Endometrium (tissue), 2 donors: ENCODE measurements at regions not wholly inside any gene's neighbourhood (a gene's known extent, or its start where the extent isn't known, plus 50 kb on each side); places are given as distances from the start of the nearest gene placed in this dataset.
"Not testable (repeated sequence)": the region's sequence is repeated elsewhere in the genome, so short reads cannot be mapped to it uniquely, and the experiment has no call there.

Source experiments
- FAIRE-seq: peaks from 2 replicates; lab custom pipeline; 2012; peaks lifted over from hg19 to GRCh38; lab: Jason Lieb, UNC
- donor health status: control.
- donor health status: control.

GRCh38 chr5:42242210-42242609, 181.0 kb upstream of the GHR start:
- no peak for FAIRE-seq

- FAIRE-seq, result no peak
These were observed 180.3 kb upstream of the GHR start for GRCh38 chr5:42242881-42243485.

GRCh38 chr5:42252306-42252705, 170.9 kb upstream of the GHR start:
- FAIRE-seq, result no peak

GRCh38 chr5:42259914-42260313, 163.3 kb upstream of the GHR start:
- FAIRE-seq, result not testable (repeated sequence)

- no peak for FAIRE-seq
These were observed 156.1 kb upstream of the GHR start for GRCh38 chr5:42267091-42267490.

- FAIRE-seq, result not testable (repeated sequence)
These were observed 155.1 kb upstream of the GHR start for GRCh38 chr5:42268170-42268569.

- FAIRE-seq, result no peak
These were observed 154.6 kb upstream of the GHR start for GRCh38 chr5:42268630-42269029.

- FAIRE-seq, result no peak
These were observed 152.5 kb upstream of the GHR start for GRCh38 chr5:42270771-42271170.

GRCh38 chr5:42274913-42275312, 148.3 kb upstream of the GHR start:
- FAIRE-seq, result no peak

- no peak for FAIRE-seq
These were observed 145.9 kb upstream of the GHR start for GRCh38 chr5:42277293-42277692.

GRCh38 chr5:42284584-42284983, 138.7 kb upstream of the GHR start:
- FAIRE-seq, result no peak

- no peak for FAIRE-seq
These were observed 138.0 kb upstream of the GHR start for GRCh38 chr5:42285230-42285629.

GRCh38 chr5:42300496-42300895, 122.7 kb upstream of the GHR start:
- FAIRE-seq, result no peak

GRCh38 chr5:42301349-42301748, 121.9 kb upstream of the GHR start:
- FAIRE-seq, result no peak

GRCh38 chr5:42302186-42302585, 121.1 kb upstream of the GHR start:
- FAIRE-seq, result no peak

- no peak for FAIRE-seq
These were observed 117.0 kb upstream of the GHR start for GRCh38 chr5:42306287-42306686.

- no peak for FAIRE-seq
These were observed 113.4 kb upstream of the GHR start for GRCh38 chr5:42309865-42310264.

GRCh38 chr5:42315214-42315613, 108.0 kb upstream of the GHR start:
- FAIRE-seq, result no peak

- no peak for FAIRE-seq
These were observed 105.7 kb upstream of the GHR start for GRCh38 chr5:42317575-42317974.

GRCh38 chr5:42319546-42319945, 103.7 kb upstream of the GHR start:
- FAIRE-seq, result not testable (repeated sequence)

GRCh38 chr5:42321785-42322184, 101.5 kb upstream of the GHR start:
- FAIRE-seq, result no peak

GRCh38 chr5:42337143-42337542, 86.1 kb upstream of the GHR start:
- no peak for FAIRE-seq

GRCh38 chr5:42337607-42338006, 85.6 kb upstream of the GHR start:
- no peak for FAIRE-seq

- no peak for FAIRE-seq
These were observed 85.1 kb upstream of the GHR start for GRCh38 chr5:42338136-42338535.

GRCh38 chr5:42349163-42349562, 74.1 kb upstream of the GHR start:
- FAIRE-seq, result no peak
